Bronchial epithelial cell (primary cell): ENCODE measurements at regions not wholly inside any gene's neighbourhood (a gene's known extent, or its start where the extent isn't known, plus 50 kb on each side); places are given as distances from the start of the nearest gene placed in this dataset.

Experiments used
- DNase-seq: peaks from one replicate; pipeline ENCODE4 v3.0.0-alpha.2; 2010; ENCODE audit warnings: low read depth
- FAIRE-seq: peaks from 2 replicates; lab custom pipeline; 2011; peaks lifted over from hg19 to GRCh38; lab: Jason Lieb, UNC
- H3K27me3 ChIP-seq: 2 replicates; pipeline ENCODE4 v1.5.1; 2011; ENCODE audit warnings: low read length; ENCODE audit not compliant: control insufficient read depth, insufficient read depth
- H3K36me3 ChIP-seq: 2 replicates; pipeline ENCODE4 v1.5.1; 2011; ENCODE audit warnings: low read length; ENCODE audit not compliant: control insufficient read depth, insufficient read depth
- H3K4me3 ChIP-seq: 2 replicates; pipeline ENCODE4 v1.5.1; 2011; ENCODE audit warnings: mild to moderate bottlenecking, low read depth, low read length, control low read depth
- CTCF ChIP-seq: IDR thresholded peaks from 2 replicates; pipeline ENCODE4 v1.5.1; 2011; ENCODE audit warnings: mild to moderate bottlenecking, moderate library complexity, low read length, control low read depth, inconsistent platforms; ENCODE audit not compliant: insufficient read depth, severe bottlenecking

DNA sequence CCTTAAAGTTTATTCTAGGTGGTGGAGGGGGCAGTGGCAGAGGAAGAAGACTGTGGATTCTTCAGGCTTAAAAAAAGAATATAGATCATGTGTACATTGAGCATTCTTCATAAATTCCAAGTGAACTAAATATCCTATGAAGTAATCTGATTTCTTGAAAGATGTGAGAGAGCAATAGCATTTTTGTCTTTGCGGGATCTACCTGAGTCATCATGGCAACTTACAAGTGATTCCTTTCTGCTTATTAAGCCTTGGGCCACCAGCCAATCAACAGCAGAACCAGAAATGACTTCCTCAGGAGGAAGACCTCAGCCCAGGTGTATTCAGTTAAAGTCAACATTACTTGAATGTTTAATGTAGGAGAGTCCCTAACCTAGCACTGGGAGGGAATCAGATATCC is 756.9 kb downstream of the TFAP2A start:
- no peak for TF ChIP-seq CTCF
- DNase-seq: peak; percentile 90
- no peak for FAIRE-seq

GRCh38 chr6:9647599-9647998 is 767.3 kb downstream of the TFAP2A start:
- TF ChIP-seq CTCF: no peak
- Histone ChIP-seq H3K36me3 (no peaks in the 10 kb centered on the region), H3K4me3 (no peak overlapping the region), H3K27me3 (no peaks in the 10 kb centered on the region)
- DNase-seq (no peak), FAIRE-seq (no peak)

More for the DNA sequence above, 756.9 kb downstream of the TFAP2A start:
- Histone ChIP-seq H3K27me3 (no peaks in the 10 kb centered on the region), H3K4me3 (no peak overlapping the region), H3K36me3 (no peaks in the 10 kb centered on the region)

- FAIRE-seq: no peak
- no peaks in the 10 kb centered on the region for H3K36me3 ChIP-seq
- DNase-seq: no peak
- H3K27me3 ChIP-seq: no peaks in the 10 kb centered on the region
- TF ChIP-seq CTCF: no peak
- no peak overlapping the region for H3K4me3 ChIP-seq
These were observed 767.8 kb downstream of the TFAP2A start for GRCh38 chr6:9647071-9647445.

GRCh38 chr6:9646342-9647070 is 768.4 kb downstream of the TFAP2A start:
- FAIRE-seq: no peak
- peak; percentile 36 for DNase-seq

DNA sequence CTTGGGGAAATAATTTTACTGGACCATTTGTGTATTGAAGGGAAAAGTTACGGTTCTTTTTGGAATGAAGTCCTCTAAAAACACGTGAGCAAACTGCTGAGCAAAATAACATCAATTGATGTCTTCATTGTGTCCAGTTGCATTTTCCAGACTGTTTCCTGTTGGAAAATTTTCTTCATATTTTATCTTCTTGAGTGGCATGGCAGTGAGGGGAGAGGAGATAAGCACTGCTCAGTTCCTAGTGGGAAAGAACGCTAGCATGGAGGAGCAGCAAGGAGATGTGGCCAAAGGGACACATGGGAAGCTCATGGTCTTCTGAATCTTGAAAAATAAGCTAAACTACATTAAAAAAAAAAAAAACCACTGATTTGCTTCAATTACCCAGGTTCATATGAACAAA is 776.0 kb downstream of the TFAP2A start:
- no peak overlapping the region for H3K4me3 ChIP-seq
- H3K27me3 ChIP-seq: no peaks in the 10 kb centered on the region
- no peak for TF ChIP-seq CTCF
- no peak for DNase-seq
- H3K36me3 ChIP-seq: no peaks in the 10 kb centered on the region
- no peak for FAIRE-seq

More at GRCh38 chr6:9646342-9647070, 768.4 kb downstream of the TFAP2A start:
- no peaks in the 10 kb centered on the region for H3K27me3 ChIP-seq
- no peaks in the 10 kb centered on the region for H3K36me3 ChIP-seq
- TF ChIP-seq CTCF: no peak
- H3K4me3 ChIP-seq: no peak overlapping the region

- Histone ChIP-seq H3K36me3 (no peaks in the 10 kb centered on the region), H3K27me3 (no peaks in the 10 kb centered on the region), H3K4me3 (no peak overlapping the region)
- TF ChIP-seq CTCF: no peak
- DNase-seq: no peak
- FAIRE-seq: no peak
These were observed 780.1 kb downstream of the TFAP2A start for GRCh38 chr6:9634776-9635175.
